ENCODE measurements at regions not wholly inside any gene's neighbourhood (a gene's known extent, or its start where the extent isn't known, plus 50 kb on each side); places are given as distances from the start of the nearest gene placed in this dataset.

DNA sequence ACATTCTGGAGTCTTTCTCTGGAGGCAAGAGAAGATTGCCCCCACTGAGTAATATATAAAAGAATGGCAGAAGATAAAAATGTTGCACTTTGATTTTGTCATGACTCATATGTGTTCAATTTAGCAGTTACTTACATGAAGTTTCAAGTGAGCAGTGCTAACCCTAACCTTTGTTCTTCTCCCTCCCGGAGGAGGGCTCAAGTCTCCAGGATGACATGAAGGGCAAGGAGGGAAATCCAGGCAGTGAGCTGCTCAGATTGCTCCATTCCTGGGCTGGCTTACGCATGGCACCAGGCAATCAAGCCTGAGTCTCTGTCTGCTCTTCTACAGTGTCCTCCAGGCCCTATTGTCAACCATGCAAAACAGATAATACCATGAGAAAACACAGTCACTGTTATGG lies 322.3 kb downstream of the DUSP6 start:
- Mint-ChIP-seq H3K27me3 (ENCODE audit: low read depth in 3 of 3) (peaks cover 1 to 3% (median 1%) of the 10 kb centered on the region in 3 donors), H3K4me1 (no peaks in the 10 kb centered on the region), H3K36me3 (no peaks in the 10 kb centered on the region), H3K4me3 (no peak overlapping the region), H3K9me3 (no peaks in the 10 kb centered on the region), H3K27ac (no peak overlapping the region)
- no peaks in the 10 kb centered on the region for H4K20me1 ChIP-seq (ENCODE audit: insufficient read depth, low read length)
- H3K4me2 ChIP-seq (replicated peaks; ENCODE audit: extremely low read depth, low read length, poor library complexity, severe bottlenecking), result no peak overlapping the region
- no peak overlapping the region for H3K9ac ChIP-seq (ENCODE audit: insufficient read depth, low read length, poor library complexity, severe bottlenecking)
- no CpG with 5 or more reads among the region's 2 CpGs for WGBS (ENCODE audit: insufficient coverage)
- H2AFZ ChIP-seq (ENCODE audit: insufficient read depth, low read depth, low read length, poor library complexity, severe bottlenecking), result no peak overlapping the region
- no peaks in the 10 kb centered on the region for H3K36me3 ChIP-seq (replicated peaks in 1 of 2; ENCODE audit: control insufficient read depth in 1 of 2, insufficient read depth in 2 of 2, low read length in 2 of 2)
- no peak overlapping the region for H3K27ac ChIP-seq (ENCODE audit: low read depth in 1 of 2, low read length in 2 of 2)
- H3K4me1 ChIP-seq (ENCODE audit: control insufficient read depth in 1 of 2, insufficient read depth in 2 of 2, low read length in 2 of 2), result no peaks in the 10 kb centered on the region
- no peaks in the 10 kb centered on the region for H3K79me2 ChIP-seq (ENCODE audit: insufficient read depth, low read length)
- intact Hi-C loops (cut with micrococcal nuclease), result no loop called here
- H3K9me3 ChIP-seq (replicated peaks in 1 of 2; ENCODE audit: control insufficient read depth in 1 of 2, insufficient read depth in 1 of 2, low read length in 2 of 2), result no peaks in the 10 kb centered on the region
- no peak overlapping the region for H3K4me3 ChIP-seq (replicated peaks in 1 of 3; ENCODE audit: low read depth in 2 of 3, low read length in 3 of 3)
- TF ChIP-seq, protein P1, sequence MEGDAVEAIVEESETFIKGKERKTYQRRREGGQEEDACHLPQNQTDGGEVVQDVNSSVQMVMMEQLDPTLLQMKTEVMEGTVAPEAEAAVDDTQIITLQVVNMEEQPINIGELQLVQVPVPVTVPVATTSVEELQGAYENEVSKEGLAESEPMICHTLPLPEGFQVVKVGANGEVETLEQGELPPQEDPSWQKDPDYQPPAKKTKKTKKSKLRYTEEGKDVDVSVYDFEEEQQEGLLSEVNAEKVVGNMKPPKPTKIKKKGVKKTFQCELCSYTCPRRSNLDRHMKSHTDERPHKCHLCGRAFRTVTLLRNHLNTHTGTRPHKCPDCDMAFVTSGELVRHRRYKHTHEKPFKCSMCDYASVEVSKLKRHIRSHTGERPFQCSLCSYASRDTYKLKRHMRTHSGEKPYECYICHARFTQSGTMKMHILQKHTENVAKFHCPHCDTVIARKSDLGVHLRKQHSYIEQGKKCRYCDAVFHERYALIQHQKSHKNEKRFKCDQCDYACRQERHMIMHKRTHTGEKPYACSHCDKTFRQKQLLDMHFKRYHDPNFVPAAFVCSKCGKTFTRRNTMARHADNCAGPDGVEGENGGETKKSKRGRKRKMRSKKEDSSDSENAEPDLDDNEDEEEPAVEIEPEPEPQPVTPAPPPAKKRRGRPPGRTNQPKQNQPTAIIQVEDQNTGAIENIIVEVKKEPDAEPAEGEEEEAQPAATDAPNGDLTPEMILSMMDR (IDR thresholded peaks at IDR 0.05), result no peak
- H3K27me3 ChIP-seq (ENCODE audit: control insufficient read depth in 2 of 2, insufficient read depth in 2 of 2, low read length in 2 of 2), result no peaks in the 10 kb centered on the region
- DNase-seq, result no peak

DNA sequence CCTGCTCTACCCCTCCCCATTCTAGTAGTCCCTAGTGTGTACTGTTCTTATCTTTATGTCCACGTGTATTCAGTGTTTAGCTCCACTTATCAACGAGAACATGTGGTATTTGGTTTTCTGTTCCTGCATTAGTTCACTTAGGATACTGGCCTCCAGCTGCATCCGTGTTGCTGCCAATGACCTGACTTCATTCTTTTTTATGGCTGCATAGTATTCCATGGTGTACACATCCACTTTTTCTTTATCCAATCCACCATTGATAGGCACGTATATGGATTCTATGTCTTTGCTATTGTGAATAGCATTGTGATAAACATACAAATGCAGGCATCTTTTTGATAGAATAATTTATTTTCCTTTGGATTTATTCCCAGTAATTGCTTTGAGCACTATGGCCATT lies 327.7 kb downstream of the DUSP6 start:
- Histone ChIP-seq H3K4me1 (ENCODE audit: control insufficient read depth in 1 of 2, insufficient read depth in 2 of 2, low read length in 2 of 2) (peaks cover 4 to 6% of the 10 kb centered on the region in 2 donors), H3K36me3 (replicated peaks in 1 of 2; ENCODE audit: control insufficient read depth in 1 of 2, insufficient read depth in 2 of 2, low read length in 2 of 2) (no peaks in the 10 kb centered on the region), H2AFZ (ENCODE audit: insufficient read depth, low read depth, low read length, poor library complexity, severe bottlenecking) (no peak overlapping the region), H3K4me2 (replicated peaks; ENCODE audit: extremely low read depth, low read length, poor library complexity, severe bottlenecking) (no peak overlapping the region), H3K9ac (ENCODE audit: insufficient read depth, low read length, poor library complexity, severe bottlenecking) (no peak overlapping the region), H3K4me3 (replicated peaks in 1 of 3; ENCODE audit: low read depth in 2 of 3, low read length in 3 of 3) (no peak overlapping the region), H3K9me3 (replicated peaks in 1 of 2; ENCODE audit: control insufficient read depth in 1 of 2, insufficient read depth in 1 of 2, low read length in 2 of 2) (no peaks in the 10 kb centered on the region), H3K79me2 (ENCODE audit: insufficient read depth, low read length) (no peaks in the 10 kb centered on the region), H3K27me3 (ENCODE audit: control insufficient read depth in 2 of 2, insufficient read depth in 2 of 2, low read length in 2 of 2) (no peaks in the 10 kb centered on the region), H3K27ac (ENCODE audit: low read depth in 1 of 2, low read length in 2 of 2) (no peak overlapping the region), H4K20me1 (ENCODE audit: insufficient read depth, low read length) (no peaks in the 10 kb centered on the region)
- Mint-ChIP-seq H3K4me1 (no peaks in the 10 kb centered on the region), H3K4me3 (no peak overlapping the region), H3K27ac (no peak overlapping the region), H3K36me3 (no peaks in the 10 kb centered on the region), H3K27me3 (ENCODE audit: low read depth in 3 of 3) (peaks cover 0 to 5% (median 2%) of the 10 kb centered on the region in 3 donors), H3K9me3 (no peaks in the 10 kb centered on the region)
- WGBS (ENCODE audit: insufficient coverage), result no CpG with 5 or more reads among the region's 4 CpGs
- DNase-seq, result no peak
- intact Hi-C loops (cut with micrococcal nuclease), result loop anchor here in 1 of 2 donors (5.0 kb wide), 1 partner anchor 438 kb away; no protein-coding TSS in a partner anchor
- TF ChIP-seq, protein P1 (IDR thresholded peaks at IDR 0.05), result no peak

Data from CD14-positive monocyte (primary cell).